Heart left ventricle (tissue), 16 donors: ENCODE measurements at regions not wholly inside any gene's neighbourhood (a gene's known extent, or its start where the extent isn't known, plus 50 kb on each side); places are given as distances from the start of the nearest gene placed in this dataset.

Source experiments
- ATAC-seq, 4 donors: fragments of 200-7000 bp; cut with Tn5 transposase; one replicate each; pipeline ENCODE4 v1.9.1; 2020 to 2022; ENCODE audit warnings: moderate library complexity in 4 of 4, mild to moderate bottlenecking in 3 of 4, moderate number of reproducible peaks in 1 of 4
- DNase-seq, 5 donors: peaks; one replicate each; pipeline ENCODE4 v3.0.0-alpha.2; 2020
- H3K27ac ChIP-seq, 12 donors: fragments of 200-600 bp; sonication (generic) in 4 of 12; one replicate each; pipeline versions ENCODE4 v1.5.0 to v1.8.0; 2016 to 2022; ENCODE audit warnings: mild to moderate bottlenecking in 2 of 12
- H3K27me3 ChIP-seq, 9 donors: fragments of 200-600 bp; sonication (generic) in 2 of 9; one replicate each; pipeline versions ENCODE4 v1.5.1 to v1.8.0; 2016 to 2022; ENCODE audit warnings: mild to moderate bottlenecking in 3 of 9
- H3K36me3 ChIP-seq, 9 donors: fragments of 200-600 bp; sonication (generic) in 2 of 9; one replicate each; pipeline versions ENCODE4 v1.5.0 to v1.8.0; 2018 to 2022; ENCODE audit warnings: mild to moderate bottlenecking in 2 of 9
- H3K4me1 ChIP-seq, 12 donors: fragments of 200-600 bp; sonication (generic) in 4 of 12; one replicate each; pipeline versions ENCODE4 v1.5.0 to v1.8.0; 2016 to 2022; ENCODE audit warnings: mild to moderate bottlenecking in 3 of 12
- H3K4me3 ChIP-seq, 12 donors: fragments of 200-600 bp; sonication (generic) in 4 of 12; one replicate each; pipeline versions ENCODE4 v1.5.0 to v1.8.0; 2017 to 2022; ENCODE audit warnings: mild to moderate bottlenecking in 9 of 12, moderate library complexity in 4 of 12
- H3K9me3 ChIP-seq, 12 donors: fragments of 200-600 bp; sonication (generic) in 4 of 12; one replicate each; pipeline versions ENCODE4 v1.5.0 to v1.8.0; 2016 to 2022; ENCODE audit warnings: mild to moderate bottlenecking in 1 of 12
- CTCF ChIP-seq, 12 donors: fragments of 200-600 bp; sonication (generic) in 4 of 12; IDR thresholded peaks; one replicate each; pipeline versions ENCODE4 v1.5.0 to v1.8.0; 2018 to 2022; ENCODE audit warnings: antibody characterized with exemption in 12 of 12, mild to moderate bottlenecking in 5 of 12
- POLR2A ChIP-seq, 2 donors: fragments of 450-650 bp; IDR thresholded peaks; one replicate each; pipeline ENCODE4 v1.6.1; 2017; ENCODE audit warnings: antibody characterized with exemption in 2 of 2, mild to moderate bottlenecking in 2 of 2, moderate library complexity in 2 of 2
- WGBS, 4 donors: extraction: QIAGEN DNeasy Blood & Tissue Kit in 2 of 4; methylation state at CpG; one replicate each; pipeline versions ENCODE4 v1.1.5 to v1.1.7; 2013 to 2018; 5-methylcytosine and 5-hydroxymethylcytosine counted together
- intact Hi-C, 10 donors: fragments of 100-400 bp; cut with DNase I; formaldehyde crosslinking; loops; one replicate each; pipeline versions ENCODE4 v1.11.1 to v1.14.2; 2022
- donor health status: ischemic (EF 13 %, LVEDD 7.1; RV severe dilation, severe dysfunction).
- donor health status: healthy with polysubstance abuse.
- donor health status: DM: no; HTN: yes; CAD: no.
- donor health status: DM: no; HTN: no; CAD: no.
- donor health status: ischemic (EF 25% LVEDD 6.9; RV normal size, moderate dysfunction).
- donor health status: ischemic (EF 25% LVEDD 5.7; RV mildly dilated, moderate dysfunction).
- donor health status: healthy.
- donor health status: DM: yes; HTN: yes; CAD: no.
- donor health status: ischemic (EF 35%, LVEDD 5.7; RV mildly dilated, moderate dysfunction).
- donor health status: nonischemic (EF 11% LVEDD 7.7; RV severe dilation, severe dysfunction).
- donor health status: DM: yes; HTN: yes; CAD: no.
- donor health status: PGD.
- donor health status: ischemic (EF 29% LVEDD 5.4; RV normal size, mild dysfunction).
- donor health status: nonischemic (EF 23%, LVEDD 6.1; RV moderate dilation, normal function).

GRCh38 chr1:234916840-234917239 is 211.8 kb downstream of the TOMM20 start:
- Histone ChIP-seq H3K4me3 (no peak overlapping the region), H3K9me3 (peaks cover 0 to 7% (median 0%) of the 10 kb centered on the region in 12 donors), H3K27ac (peak overlapping the region; percentile 81 to 93 (median 87)), H3K4me1 (peaks cover 29 to 93% (median 80%) of the 10 kb centered on the region in 12 donors), H3K36me3 (no peaks in the 10 kb centered on the region), H3K27me3 (no peaks in the 10 kb centered on the region)
- peak in 1 of 5 donors; percentile 52 for DNase-seq
- TF ChIP-seq CTCF (IDR thresholded peaks at IDR 0.05): no peak
- no peak for TF ChIP-seq POLR2A (IDR thresholded peaks at IDR 0.05)
- ATAC-seq: peak in 1 of 4 donors; percentile 1
- intact Hi-C loops: loop anchor here in 8 of 10 donors (1.0 to 10.0 kb wide), 17 partner anchors 45 to 382 kb away; partner anchors contain the start of gene IRF2BP2 (in 3 of the 8)
- 43 to 66% (median 54%) methylated on average over 4 of the region's 4 CpGs for WGBS, 4 donors

GRCh38 chr1:234915924-234916675 is 212.5 kb downstream of the TOMM20 start:
- ATAC-seq (peak; percentile 62 to 83 (median 69)), DNase-seq (peak in 2 of 5 donors; percentile 59 to 68)
- Histone ChIP-seq H3K27ac (peak overlapping the region; percentile 43 to 93 (median 86)), H3K9me3 (peaks cover 0 to 7% (median 0%) of the 10 kb centered on the region in 12 donors), H3K4me1 (peaks cover 29 to 93% (median 78%) of the 10 kb centered on the region in 12 donors), H3K36me3 (no peaks in the 10 kb centered on the region), H3K27me3 (no peaks in the 10 kb centered on the region), H3K4me3 (no peak overlapping the region)
- intact Hi-C loops: loop anchor here in 8 of 10 donors (2.0 to 10.0 kb wide), 16 partner anchors 46 to 381 kb away; partner anchors contain the start of gene IRF2BP2 (in 3 of the 8)
- 54 to 59% (median 56%) methylated on average over 16 of the region's 16 CpGs for WGBS, 4 donors
- no peak for TF ChIP-seq POLR2A (IDR thresholded peaks at IDR 0.05)
- no peak for TF ChIP-seq CTCF (IDR thresholded peaks at IDR 0.05)

GRCh38 chr1:234914606-234915290 is 213.9 kb downstream of the TOMM20 start:
- peaks cover 29 to 84% (median 66%) of the 10 kb centered on the region in 12 donors for H3K4me1 ChIP-seq
- intact Hi-C loops: loop anchor here in 9 of 10 donors (5.0 to 10.0 kb wide), 16 partner anchors 48 to 417 kb away; partner anchors contain the start of gene IRF2BP2 (in 3 of the 9)
- DNase-seq: peak in 1 of 5 donors; percentile 21

More at GRCh38 chr1:234914606-234915290, 213.9 kb downstream of the TOMM20 start:
- WGBS, 4 donors: 91 to 98% (median 98%) methylated on average over 12 of the region's 12 CpGs
- TF ChIP-seq CTCF (IDR thresholded peaks at IDR 0.05) (no peak), POLR2A (IDR thresholded peaks at IDR 0.05) (no peak)
- Histone ChIP-seq H3K36me3 (no peaks in the 10 kb centered on the region), H3K4me3 (no peak overlapping the region), H3K9me3 (peaks cover 0 to 7% (median 0%) of the 10 kb centered on the region in 12 donors), H3K27me3 (no peaks in the 10 kb centered on the region), H3K27ac (peak overlapping the region in 8 of 12 donors; percentile 36 to 92 (median 82))
- no peak for ATAC-seq
